ENCODE measurements at regions not wholly inside any gene's neighbourhood (a gene's known extent, or its start where the extent isn't known, plus 50 kb on each side); places are given as distances from the start of the nearest gene placed in this dataset.
"Not testable (repeated sequence)": the region's sequence is repeated elsewhere in the genome, so short reads cannot be mapped to it uniquely, and the experiment has no call there.

DNA sequence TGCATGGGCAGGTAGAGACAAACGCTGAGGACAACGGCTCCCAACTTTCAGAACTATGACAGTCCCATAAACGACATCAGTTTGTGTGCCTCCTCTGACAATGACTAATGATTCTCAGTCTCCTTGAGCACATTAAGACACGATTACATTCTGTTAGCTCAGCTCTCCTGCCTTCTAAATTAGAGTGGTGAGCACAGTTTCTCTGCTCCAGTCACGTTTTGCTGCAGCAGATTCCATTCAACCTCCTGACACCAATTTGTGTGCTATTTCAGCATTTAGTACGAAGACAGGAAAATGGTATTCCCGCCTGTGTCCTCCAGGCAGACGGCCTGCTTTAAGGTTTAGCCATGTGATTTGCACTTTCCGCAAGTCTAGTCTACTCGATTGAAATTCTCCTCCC lies 458.4 kb upstream of the CFAP20DC start:
- intact Hi-C loops (cut with micrococcal nuclease): no loop called here

DNA sequence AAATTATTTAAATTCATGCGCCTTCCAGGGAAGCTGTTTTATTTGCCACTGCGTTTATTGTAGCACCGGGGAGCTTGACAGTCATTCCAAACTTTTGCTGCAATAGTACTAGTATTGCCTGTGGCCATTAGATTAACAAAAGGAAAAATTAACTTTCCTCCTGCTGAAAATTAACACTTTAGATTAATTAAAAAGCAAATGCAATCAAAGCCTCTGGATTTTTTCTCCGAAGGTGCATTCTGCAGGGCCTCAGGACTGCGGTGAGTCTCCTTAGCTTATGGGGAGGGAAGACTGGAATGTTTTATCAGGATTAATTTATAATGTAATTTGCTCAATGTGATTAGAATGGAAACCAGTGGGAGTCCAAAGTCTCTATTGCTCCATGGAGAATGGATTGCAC lies 456.4 kb upstream of the CFAP20DC start:
- intact Hi-C loops (cut with micrococcal nuclease): no loop called here

- intact Hi-C loops (cut with micrococcal nuclease): loop anchor here (1.0 kb wide), 1 partner anchor 52 kb away; no protein-coding TSS in a partner anchor
These were observed 453.6 kb upstream of the CFAP20DC start for GRCh38 chr3:59503441-59503840.

DNA sequence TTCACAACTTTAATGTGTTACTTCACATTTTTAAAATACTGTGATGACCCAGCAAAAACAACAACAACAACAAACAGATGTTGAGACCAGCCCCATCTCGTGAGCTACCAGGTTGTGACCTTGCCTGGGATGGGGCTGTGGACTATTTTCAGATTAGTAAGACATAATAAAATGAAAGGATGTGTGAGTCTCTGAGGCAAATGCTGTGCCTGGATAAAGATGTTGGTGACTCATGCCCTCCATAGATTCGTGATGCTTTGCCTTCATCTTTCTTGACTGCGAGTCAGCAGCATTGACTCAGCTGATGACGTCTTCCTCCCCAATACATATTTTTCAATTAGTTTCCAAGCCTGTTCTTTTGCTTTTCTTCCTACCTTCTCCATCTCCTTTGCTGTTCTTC lies 453.0 kb upstream of the CFAP20DC start:
- intact Hi-C loops (cut with micrococcal nuclease): loop anchor here (1.0 kb wide), 1 partner anchor 52 kb away; no protein-coding TSS in a partner anchor

DNA sequence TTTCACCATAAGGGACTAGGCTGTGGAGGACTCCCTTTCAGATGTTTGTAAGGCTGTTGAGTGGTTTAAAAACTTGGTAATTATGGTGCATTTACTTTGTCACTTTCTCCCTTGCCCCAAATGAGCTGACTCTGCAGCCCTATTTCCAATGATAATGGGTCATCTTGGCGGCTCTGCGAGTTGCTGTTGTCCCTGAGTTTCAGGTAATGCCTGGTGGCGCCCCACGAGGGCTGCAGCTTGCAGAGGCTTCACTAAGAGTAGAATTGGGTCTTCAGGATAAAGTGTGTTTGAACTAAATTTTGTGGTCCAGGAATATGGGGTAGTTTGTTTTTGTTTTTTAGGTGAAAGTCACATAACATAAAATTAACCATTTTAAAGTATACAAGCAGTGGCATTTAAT lies 450.1 kb upstream of the CFAP20DC start:
- intact Hi-C loops (cut with micrococcal nuclease): no loop called here

GRCh38 chr3:59499000-59499399 lies 449.2 kb upstream of the CFAP20DC start:
- intact Hi-C loops (cut with micrococcal nuclease): no loop called here

- intact Hi-C loops (cut with micrococcal nuclease): no loop called here
These were observed 446.4 kb upstream of the CFAP20DC start for GRCh38 chr3:59496250-59496649.

DNA sequence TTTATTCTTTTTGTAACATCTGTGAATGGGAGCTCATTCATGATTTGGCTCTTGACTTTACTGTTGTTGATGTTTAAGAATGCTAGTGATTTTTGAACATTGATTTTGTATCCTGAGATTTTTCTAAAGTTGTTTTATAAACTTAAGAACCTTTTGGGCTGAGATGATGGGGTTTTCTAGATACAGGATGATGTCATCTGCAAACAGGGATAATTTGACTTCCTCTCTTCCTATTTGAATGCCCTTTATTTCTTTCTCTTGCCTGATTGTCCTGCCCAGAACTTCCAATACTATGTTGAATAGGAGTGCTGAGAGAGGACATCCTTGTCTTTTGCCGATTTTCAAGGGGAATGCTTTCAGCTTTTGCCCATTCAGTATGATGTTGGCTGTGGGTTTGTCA lies 445.1 kb upstream of the CFAP20DC start:
- intact Hi-C loops (cut with micrococcal nuclease): not testable (repeated sequence)

- intact Hi-C loops (cut with micrococcal nuclease): no loop called here
These were observed 436.7 kb upstream of the CFAP20DC start for GRCh38 chr3:59486520-59486919.

DNA sequence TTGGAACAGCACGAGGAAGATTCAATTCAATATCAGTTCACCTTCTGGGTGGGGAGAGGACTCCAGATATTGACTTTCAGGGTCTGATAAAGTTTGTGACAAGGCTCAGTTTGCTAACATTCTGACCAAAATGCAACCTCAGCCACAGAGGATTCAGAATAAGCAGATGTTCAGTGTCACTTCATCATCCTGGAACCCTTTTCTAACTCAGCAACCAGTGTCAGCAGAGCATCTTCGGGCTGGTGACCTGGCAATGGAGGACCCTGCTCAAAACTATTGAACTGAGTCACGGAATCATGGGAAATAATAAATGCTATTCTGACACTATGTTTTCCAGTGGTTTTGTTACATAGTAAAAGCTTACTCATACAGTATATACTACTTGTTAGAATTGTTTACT lies 433.4 kb upstream of the CFAP20DC start:
- intact Hi-C loops (cut with micrococcal nuclease): no loop called here

- intact Hi-C loops (cut with micrococcal nuclease): no loop called here
These were observed 432.9 kb upstream of the CFAP20DC start for GRCh38 chr3:59482684-59483083.

DNA sequence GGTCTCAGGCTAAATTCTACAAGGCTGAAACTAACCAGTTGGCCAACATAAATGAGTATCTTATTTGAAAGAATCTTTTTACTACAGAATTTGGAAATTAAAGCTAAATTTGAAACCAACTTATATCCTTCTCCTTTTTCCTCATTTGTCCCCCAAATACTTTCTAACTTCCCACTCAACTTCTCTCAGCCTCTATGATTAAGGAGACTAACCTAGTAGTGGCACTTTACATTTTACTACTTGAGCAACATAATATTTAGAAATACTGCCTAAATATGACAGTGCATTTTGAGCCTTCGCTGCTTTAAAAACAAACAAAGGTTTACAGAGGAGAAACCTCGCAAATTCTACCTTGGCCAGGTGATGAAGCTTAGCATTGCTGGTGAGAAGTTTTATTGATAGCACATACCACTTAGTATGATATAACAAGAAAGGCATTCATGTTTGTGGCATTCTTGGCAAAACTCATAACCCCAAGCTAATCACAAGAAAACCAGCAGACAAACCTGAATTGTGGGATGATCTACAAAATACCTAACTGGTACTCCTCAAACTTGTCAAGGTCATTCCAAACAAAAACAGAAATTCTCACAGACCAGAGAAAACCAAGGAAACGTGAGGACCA lies 432.1 kb upstream of the CFAP20DC start:
- intact Hi-C loops (cut with micrococcal nuclease): no loop called here

DNA sequence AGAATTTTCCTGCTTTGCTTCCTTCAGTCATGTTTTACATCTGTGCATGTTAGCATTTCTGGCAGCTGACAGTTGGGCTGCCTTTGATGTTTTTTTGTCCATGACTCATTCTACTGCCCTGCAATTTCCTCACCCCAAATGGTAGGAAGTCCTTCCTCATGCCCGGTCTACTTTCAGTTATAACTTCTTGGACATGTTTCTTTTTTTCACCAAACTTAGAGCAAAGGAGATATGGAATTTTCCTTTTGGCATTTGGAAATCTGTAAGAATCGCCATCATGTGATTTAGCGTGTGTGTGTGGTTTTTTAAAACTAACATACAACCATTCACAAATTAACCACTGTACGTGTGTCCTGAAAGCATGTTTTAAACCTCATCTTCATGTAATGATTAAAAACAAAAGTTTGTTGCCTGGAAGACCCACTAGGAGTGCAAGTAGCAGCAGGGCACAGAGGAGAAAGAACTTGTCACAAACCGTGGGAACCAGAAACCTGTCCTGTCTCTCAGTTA lies 430.7 kb upstream of the CFAP20DC start:
- intact Hi-C loops (cut with micrococcal nuclease): loop anchor here (1.0 kb wide), 4 partner anchors 10 to 94 kb away; no protein-coding TSS in a partner anchor

DNA sequence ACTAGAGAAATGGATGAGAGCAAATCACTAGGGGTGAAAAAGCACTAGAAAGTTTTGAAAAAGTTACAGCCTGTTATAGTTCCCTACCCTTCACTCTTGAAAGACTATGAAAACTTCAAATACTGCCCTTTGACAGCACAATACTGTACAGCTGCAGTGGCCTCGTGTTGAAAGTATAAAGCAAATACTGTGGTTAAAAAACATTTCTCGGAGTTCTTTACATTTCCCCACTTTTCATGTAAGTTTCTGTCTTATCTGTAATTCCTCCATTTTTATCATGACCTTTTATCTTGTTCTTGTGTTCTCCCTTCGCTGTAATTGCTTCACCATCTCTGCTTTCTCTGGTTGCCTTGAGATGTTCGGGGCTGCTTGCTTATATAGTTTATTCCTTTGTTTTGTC lies 423.8 kb upstream of the CFAP20DC start:
- intact Hi-C loops (cut with micrococcal nuclease): no loop called here

- intact Hi-C loops (cut with micrococcal nuclease): no loop called here
These were observed 422.7 kb upstream of the CFAP20DC start for GRCh38 chr3:59472541-59472940.

- intact Hi-C loops (cut with micrococcal nuclease): loop anchor here (1.0 kb wide), 3 partner anchors 10 to 19 kb away; no protein-coding TSS in a partner anchor
These were observed 420.3 kb upstream of the CFAP20DC start for GRCh38 chr3:59469948-59470723.

GRCh38 chr3:59467476-59467875 lies 417.7 kb upstream of the CFAP20DC start:
- intact Hi-C loops (cut with micrococcal nuclease): no loop called here

DNA sequence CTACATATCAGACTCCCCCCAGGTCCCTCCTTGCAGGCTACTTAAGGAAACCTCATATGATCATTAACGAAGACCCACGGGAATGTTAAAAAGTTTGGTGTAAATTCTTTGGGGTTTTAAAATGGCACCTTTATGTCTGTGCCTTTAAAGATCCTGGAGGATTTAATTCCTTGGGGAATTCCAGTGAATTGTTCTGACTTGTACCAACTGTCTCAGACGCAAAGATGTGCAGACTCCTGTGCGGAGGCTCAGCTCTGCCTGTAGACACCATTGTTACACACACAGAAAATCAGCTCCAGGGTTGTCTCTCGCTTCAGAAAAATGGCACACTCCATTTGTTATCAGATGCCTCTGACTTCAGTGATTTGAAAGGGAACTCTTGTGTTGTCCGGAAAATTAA lies 414.4 kb upstream of the CFAP20DC start:
- intact Hi-C loops (cut with micrococcal nuclease): no loop called here

GRCh38 chr3:59463253-59463652 lies 413.4 kb upstream of the CFAP20DC start:
- intact Hi-C loops (cut with micrococcal nuclease): no loop called here

- intact Hi-C loops (cut with micrococcal nuclease): no loop called here
These were observed 410.2 kb upstream of the CFAP20DC start for GRCh38 chr3:59460068-59460467.

- intact Hi-C loops (cut with micrococcal nuclease): loop anchor here (1.0 to 10.0 kb wide), 9 partner anchors 13 to 1098 kb away; no protein-coding TSS in a partner anchor
These were observed 407.1 kb upstream of the CFAP20DC start for GRCh38 chr3:59456852-59457485.
